ACC112 (cell line): ENCODE measurements at regions not wholly inside any gene's neighbourhood (a gene's known extent, or its start where the extent isn't known, plus 50 kb on each side); places are given as distances from the start of the nearest gene placed in this dataset.

Experiments used
- H2AFZ ChIP-seq: fragments of 200-600 bp; sonication (generic); one replicate; pipeline ENCODE4 v1.6.0; 2017; ENCODE audit warnings: antibody characterized with exemption, low read length; ENCODE audit not compliant: unreplicated experiment
- H3K27ac ChIP-seq: fragments of 200-600 bp; sonication (generic); 2 replicates; pipeline ENCODE4 v1.5.1; 2014; ENCODE audit warnings: low read depth, mild to moderate bottlenecking, antibody characterized with exemption, low read length, moderate library complexity
- H3K27me3 ChIP-seq: fragments of 200-600 bp; sonication (generic); 2 replicates; pipeline ENCODE4 v1.6.1; 2014; ENCODE audit warnings: mild to moderate bottlenecking, antibody characterized with exemption, low read length, moderate library complexity, mixed read lengths; ENCODE audit not compliant: insufficient read depth
- H3K36me3 ChIP-seq: fragments of 200-600 bp; sonication (generic); 2 replicates; pipeline ENCODE4 v1.6.1; 2016; ENCODE audit warnings: mild to moderate bottlenecking, antibody characterized with exemption, low read length, moderate library complexity, mixed read lengths; ENCODE audit not compliant: insufficient read depth
- H3K4me1 ChIP-seq: fragments of 200-600 bp; sonication (generic); one replicate; pipeline ENCODE4 v1.6.1; 2016; ENCODE audit warnings: low read length, mixed read lengths; ENCODE audit not compliant: insufficient read depth, unreplicated experiment, control insufficient read depth
- H3K4me3 ChIP-seq: fragments of 200-600 bp; sonication (generic); 2 replicates; pipeline ENCODE4 v1.5.1; 2014; ENCODE audit warnings: mild to moderate bottlenecking, low read depth, low read length
- H3K79me2 ChIP-seq: fragments of 200-600 bp; sonication (generic); one replicate; pipeline ENCODE4 v1.6.0; 2016; ENCODE audit warnings: low read length; ENCODE audit not compliant: control insufficient read depth, unreplicated experiment, insufficient read depth

DNA sequence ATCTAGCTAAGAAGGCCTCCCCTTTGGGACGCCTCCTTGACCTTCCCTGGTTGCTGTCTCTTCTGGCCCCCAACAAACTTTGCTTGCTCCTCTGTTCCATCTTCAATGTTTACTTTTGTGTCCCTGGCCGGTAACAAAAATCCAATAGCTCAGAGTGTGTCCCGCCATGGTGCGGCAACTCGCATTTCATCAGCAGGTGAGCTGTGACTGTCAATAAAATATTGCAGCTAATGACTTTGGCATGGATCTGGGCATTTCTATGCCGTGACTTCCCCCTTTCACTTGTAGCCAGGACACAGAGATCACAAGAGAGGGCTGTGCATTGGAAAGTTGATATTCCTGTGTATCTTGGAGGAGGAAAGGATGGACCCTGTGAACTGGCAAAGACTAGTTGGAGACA, 317.6 kb downstream of the RPS24 start:
- Histone ChIP-seq H3K4me1 (no peaks in the 10 kb centered on the region), H3K27me3 (peaks cover 53% of the 10 kb centered on the region), H3K4me3 (no peak overlapping the region), H2AFZ (no peak overlapping the region), H3K27ac (no peak overlapping the region), H3K36me3 (no peaks in the 10 kb centered on the region), H3K79me2 (no peaks in the 10 kb centered on the region)

GRCh38 chr10:78351809-78352208, 318.1 kb downstream of the RPS24 start:
- H3K4me1 ChIP-seq, result no peaks in the 10 kb centered on the region
- no peaks in the 10 kb centered on the region for H3K79me2 ChIP-seq
- no peaks in the 10 kb centered on the region for H3K36me3 ChIP-seq
- no peak overlapping the region for H2AFZ ChIP-seq
- no peak overlapping the region for H3K4me3 ChIP-seq
- peaks cover 55% of the 10 kb centered on the region for H3K27me3 ChIP-seq
- H3K27ac ChIP-seq, result no peak overlapping the region

DNA sequence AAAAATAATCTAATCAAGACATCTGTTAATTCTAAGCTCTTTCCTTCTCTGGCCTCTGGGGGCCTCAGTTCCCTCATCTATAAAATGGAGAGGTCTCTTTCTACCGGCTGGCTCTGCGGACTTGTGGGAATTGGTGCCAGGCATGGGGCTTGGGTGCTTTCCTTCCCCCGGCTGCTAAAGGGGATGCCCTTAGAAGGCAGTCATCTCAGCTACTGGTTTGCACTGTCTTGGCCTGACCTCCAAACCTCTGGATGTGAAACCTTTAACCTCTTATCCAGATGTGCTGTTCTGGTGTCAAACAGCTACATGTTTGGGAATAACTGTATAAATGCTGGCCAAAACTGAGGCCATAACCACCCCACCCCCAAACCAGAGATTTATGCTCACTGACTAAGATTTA, 320.0 kb downstream of the RPS24 start:
- Histone ChIP-seq H2AFZ (no peak overlapping the region), H3K36me3 (no peaks in the 10 kb centered on the region), H3K79me2 (no peaks in the 10 kb centered on the region), H3K4me3 (no peak overlapping the region), H3K27ac (no peak overlapping the region), H3K27me3 (peaks cover 56% of the 10 kb centered on the region), H3K4me1 (no peaks in the 10 kb centered on the region)

DNA sequence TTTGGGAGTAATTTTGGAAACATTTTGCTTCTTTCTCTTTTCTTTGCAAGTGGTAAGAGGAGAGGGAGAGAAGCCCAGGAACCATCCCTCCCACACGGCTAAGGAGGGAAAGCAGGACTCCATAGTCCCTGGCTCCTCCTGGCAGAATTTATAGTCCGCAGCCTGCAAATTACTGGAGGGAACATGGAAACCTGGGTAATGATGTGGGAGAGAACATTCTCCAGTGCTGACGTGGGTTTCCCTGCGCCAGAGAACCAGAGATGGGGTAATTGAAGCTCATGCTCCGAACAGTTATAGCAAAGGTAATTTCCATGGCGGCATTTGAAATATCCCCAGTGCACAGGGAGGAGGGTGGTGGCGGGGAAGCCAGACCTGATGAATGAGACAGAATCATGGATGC, 320.4 kb downstream of the RPS24 start:
- Histone ChIP-seq H3K4me1 (no peaks in the 10 kb centered on the region), H3K36me3 (no peaks in the 10 kb centered on the region), H3K79me2 (no peaks in the 10 kb centered on the region), H3K27me3 (peaks cover 57% of the 10 kb centered on the region), H3K27ac (no peak overlapping the region), H3K4me3 (no peak overlapping the region), H2AFZ (no peak overlapping the region)

DNA sequence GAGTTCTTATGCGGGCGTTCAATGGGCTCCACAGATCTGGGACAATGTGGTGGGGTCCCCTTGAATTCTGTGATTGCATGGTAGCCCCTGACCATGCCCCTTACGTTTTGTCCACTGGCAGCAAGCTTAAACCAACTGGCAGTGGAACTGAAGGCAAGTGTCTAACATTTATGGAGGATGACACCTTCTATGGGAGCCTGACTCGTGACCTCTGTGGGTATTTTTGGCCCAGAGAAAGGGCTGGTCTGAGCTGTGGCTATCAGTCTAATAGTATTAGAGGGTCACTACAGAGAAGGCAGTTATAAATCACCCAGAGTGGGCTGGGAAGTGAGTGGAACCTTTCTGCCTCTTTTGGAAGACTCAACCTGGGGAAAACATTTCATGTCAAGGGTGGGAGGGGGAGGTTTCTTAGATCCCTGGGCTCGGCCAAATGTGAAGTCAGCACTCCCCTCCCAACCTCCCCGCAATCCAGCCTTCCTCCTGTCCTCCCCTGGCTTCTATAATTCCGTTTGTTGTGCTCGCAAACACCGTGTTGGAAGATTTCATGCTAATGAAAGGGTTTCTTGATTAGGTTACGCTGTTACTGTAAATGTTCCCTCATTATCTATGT, 322.7 kb downstream of the RPS24 start:
- Histone ChIP-seq H3K4me3 (no peak overlapping the region), H3K27ac (no peak overlapping the region), H3K4me1 (no peaks in the 10 kb centered on the region), H3K36me3 (no peaks in the 10 kb centered on the region), H3K27me3 (peaks cover 64% of the 10 kb centered on the region), H3K79me2 (no peaks in the 10 kb centered on the region), H2AFZ (no peak overlapping the region)

DNA sequence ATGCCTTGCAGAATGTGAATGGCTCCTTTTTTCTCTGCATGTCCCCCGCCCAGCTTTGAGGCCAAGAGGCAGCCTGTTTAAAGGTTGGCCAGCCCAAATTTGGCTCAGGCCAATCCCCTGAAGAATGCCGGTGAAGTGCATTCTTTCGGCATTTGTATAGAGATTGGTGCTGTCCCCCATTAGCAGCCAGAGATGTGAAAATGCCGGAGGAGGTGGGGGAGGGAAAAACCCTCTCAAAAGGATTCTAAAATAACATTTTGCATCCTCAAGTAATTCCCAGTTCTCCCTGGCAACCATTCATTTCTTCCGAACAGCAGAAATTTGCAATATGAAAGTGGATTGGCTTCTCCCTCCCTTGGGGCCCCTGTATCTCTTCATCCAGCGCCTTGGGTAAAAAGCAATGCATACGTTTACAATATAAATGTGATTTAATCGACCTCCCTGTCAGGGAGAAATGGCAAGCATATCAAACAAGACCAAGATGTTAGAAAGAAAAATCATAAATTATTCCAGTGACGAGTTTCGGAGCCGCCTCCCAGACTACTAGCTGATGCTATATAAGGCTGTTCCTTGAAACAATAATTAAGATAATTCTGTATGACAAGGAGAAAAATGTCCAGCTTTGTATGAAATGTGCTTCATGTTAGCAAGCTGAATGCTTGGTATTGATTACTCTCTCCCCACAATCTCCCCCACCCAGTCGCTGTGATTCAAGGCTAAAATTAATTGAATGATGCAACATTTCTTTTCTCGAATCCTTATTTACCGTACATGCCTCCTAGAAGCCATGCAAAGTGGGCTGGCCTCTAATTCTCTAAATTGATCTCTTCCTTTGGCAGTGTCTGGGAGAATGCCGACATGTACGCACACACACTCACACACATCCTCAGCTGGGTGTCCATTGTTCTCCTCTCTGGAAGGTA, 323.7 kb downstream of the RPS24 start:
- Histone ChIP-seq H3K27me3 (peaks cover 56% of the 10 kb centered on the region), H2AFZ (no peak overlapping the region), H3K36me3 (no peaks in the 10 kb centered on the region), H3K4me3 (no peak overlapping the region), H3K27ac (no peak overlapping the region), H3K79me2 (no peaks in the 10 kb centered on the region), H3K4me1 (no peaks in the 10 kb centered on the region)

DNA sequence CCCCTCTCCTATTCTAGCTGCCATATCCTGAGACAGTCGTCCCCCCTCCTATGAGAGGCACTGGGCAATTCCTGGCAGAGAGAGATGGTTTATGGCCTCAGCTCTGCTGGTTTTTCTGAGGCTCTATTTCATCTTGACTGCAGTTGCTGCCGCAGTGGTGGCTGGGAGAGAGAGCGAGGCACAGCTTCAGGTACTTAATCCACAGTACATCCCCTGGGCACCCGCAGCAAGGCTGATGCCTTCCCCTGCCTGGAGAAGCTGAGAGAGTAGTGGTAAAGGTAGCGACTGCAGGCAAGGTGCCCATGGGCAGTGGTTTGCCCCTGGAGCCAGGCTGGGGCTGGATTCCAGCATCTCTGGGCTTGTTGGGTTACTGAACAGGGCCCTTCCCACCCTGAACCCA, 324.7 kb downstream of the RPS24 start:
- Histone ChIP-seq H3K4me3 (no peak overlapping the region), H2AFZ (no peak overlapping the region), H3K27me3 (peaks cover 50% of the 10 kb centered on the region), H3K79me2 (no peaks in the 10 kb centered on the region), H3K36me3 (no peaks in the 10 kb centered on the region), H3K27ac (no peak overlapping the region), H3K4me1 (no peaks in the 10 kb centered on the region)

GRCh38 chr10:78358982-78359381, 325.3 kb downstream of the RPS24 start:
- Histone ChIP-seq H3K79me2 (no peaks in the 10 kb centered on the region), H3K4me1 (no peaks in the 10 kb centered on the region), H2AFZ (no peak overlapping the region), H3K36me3 (no peaks in the 10 kb centered on the region), H3K4me3 (no peak overlapping the region), H3K27me3 (peaks cover 43% of the 10 kb centered on the region), H3K27ac (no peak overlapping the region)

DNA sequence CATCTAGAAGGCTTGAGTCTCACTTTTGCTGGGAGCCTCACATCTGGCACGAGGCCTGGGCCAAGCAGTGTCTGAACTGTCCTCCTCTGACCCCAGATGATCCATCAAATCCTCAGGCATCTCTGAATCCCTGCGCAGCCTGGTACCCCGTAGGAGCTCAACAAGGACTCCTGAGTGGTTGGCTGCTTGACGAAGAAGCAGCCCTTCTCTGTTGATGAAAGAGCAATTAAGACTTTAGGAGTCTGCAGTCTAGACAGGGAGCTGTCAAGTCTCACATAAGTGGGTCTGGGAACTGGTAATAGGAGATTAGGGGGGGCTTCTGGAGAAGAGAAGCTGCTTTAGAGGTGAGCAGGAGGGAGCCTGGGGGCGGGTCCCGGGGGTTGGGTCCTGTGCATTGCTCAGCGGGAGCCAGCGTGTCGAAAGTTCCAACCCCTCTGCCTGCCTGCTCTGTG, 326.0 kb downstream of the RPS24 start:
- no peak overlapping the region for H2AFZ ChIP-seq
- no peak overlapping the region for H3K4me3 ChIP-seq
- H3K27ac ChIP-seq, result no peak overlapping the region
- no peaks in the 10 kb centered on the region for H3K79me2 ChIP-seq
- peaks cover 43% of the 10 kb centered on the region for H3K27me3 ChIP-seq
- no peaks in the 10 kb centered on the region for H3K36me3 ChIP-seq
- H3K4me1 ChIP-seq, result no peaks in the 10 kb centered on the region

DNA sequence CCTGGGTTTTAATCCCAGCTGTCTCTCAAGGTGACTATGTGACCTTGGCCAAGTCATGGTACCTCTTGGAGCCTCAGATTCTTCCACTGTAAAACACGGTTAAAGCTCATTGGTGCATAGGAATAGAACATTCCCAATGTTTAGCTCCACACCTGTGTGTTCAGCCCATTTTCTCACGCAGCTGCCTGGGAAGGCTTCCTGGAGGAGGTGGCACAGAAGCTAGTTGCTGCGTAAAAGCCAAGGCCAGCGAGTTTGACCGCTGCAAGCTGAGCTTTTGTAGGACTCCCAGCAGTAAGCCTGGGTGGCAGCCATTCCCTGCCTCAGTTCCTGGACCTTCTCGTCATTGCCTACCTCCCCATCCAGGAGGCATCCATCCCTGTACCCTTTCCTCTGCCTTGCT, 326.6 kb downstream of the RPS24 start:
- H3K4me3 ChIP-seq, result no peak overlapping the region
- no peaks in the 10 kb centered on the region for H3K79me2 ChIP-seq
- no peak overlapping the region for H2AFZ ChIP-seq
- H3K27ac ChIP-seq, result no peak overlapping the region
- H3K4me1 ChIP-seq, result no peaks in the 10 kb centered on the region
- peaks cover 49% of the 10 kb centered on the region for H3K27me3 ChIP-seq
- no peaks in the 10 kb centered on the region for H3K36me3 ChIP-seq

DNA sequence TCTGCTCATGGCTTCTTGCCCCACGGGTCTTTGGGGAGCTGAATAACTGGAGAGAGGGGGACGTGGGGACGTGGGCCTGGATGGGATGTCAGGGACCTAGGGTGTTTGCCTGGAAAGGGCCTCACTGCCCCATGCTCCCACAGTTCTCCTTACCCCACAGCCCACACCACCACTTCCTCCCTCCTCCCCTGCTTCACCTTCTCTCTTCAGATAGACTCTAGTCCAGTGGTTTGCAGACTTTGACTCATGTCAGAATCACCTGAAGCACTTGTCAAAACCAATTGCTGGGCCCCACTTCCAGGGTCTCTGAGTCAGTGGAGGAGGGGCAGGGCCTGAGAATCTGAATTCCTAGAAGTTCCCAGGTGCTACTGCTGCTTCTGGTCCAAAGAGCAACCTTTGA, 327.4 kb downstream of the RPS24 start:
- Histone ChIP-seq H3K4me3 (no peak overlapping the region), H3K4me1 (no peaks in the 10 kb centered on the region)

More for the DNA sequence above, 327.4 kb downstream of the RPS24 start:
- peaks cover 57% of the 10 kb centered on the region for H3K27me3 ChIP-seq
- no peaks in the 10 kb centered on the region for H3K36me3 ChIP-seq
- H3K79me2 ChIP-seq, result no peaks in the 10 kb centered on the region
- H3K27ac ChIP-seq, result no peak overlapping the region
- no peak overlapping the region for H2AFZ ChIP-seq
